NCI-H2029 (cell line): ENCODE measurements at regions not wholly inside any gene's neighbourhood (a gene's known extent, or its start where the extent isn't known, plus 50 kb on each side); places are given as distances from the start of the nearest gene placed in this dataset.
"Not testable (repeated sequence)": the region's sequence is repeated elsewhere in the genome, so short reads cannot be mapped to it uniquely, and the experiment has no call there.

Source experiments
- DNase-seq: peaks from one replicate; lab custom pipeline; 2025; lab: John Stamatoyannopoulos, UW

DNA sequence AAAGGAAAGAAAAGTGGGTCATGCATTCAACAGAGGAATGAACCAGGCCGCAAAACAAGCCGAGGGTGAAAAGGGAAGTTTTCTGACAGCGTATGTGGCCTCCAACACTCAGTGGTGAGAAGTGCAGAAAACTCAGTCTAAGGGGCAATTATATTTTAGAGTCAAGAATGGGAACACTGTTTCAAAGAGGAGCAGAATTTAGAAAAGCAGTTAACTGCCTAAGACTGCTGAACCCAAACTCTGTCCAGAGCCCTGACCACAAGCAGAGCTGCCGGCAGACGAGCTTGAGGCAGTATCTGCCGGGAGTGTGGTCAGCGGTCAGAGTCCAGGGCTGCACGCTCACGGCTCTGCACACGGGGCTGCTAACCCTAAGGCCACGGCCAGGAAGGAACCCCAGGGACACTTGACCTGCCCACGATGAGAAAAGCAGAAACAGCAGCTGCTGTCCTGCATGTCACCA lies 347.0 kb upstream of the ID2 start:
- no peak for DNase-seq

DNA sequence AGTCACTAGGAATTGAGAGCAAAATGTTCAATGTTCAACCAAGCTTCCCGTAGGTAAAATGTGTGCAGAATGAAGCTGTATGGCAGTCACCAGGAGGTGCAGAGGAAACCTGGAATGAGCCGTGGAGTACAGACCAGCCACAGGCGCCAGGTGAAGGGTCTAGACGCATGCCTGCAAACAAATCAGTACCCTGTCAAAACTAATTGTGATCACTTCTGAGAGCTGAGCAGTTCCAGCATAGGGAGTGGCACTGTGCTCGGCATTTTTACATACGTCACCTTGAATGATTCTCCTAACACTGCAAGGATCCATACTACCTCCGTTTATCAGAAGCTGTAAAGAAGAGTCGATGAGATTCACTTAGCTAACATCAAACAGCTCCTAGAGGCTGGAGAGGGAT lies 346.1 kb upstream of the ID2 start:
- no peak for DNase-seq

- DNase-seq = no peak
Observed at GRCh38 chr2:8337321-8337720, 344.5 kb upstream of the ID2 start.

GRCh38 chr2:8342407-8342806 lies 339.4 kb upstream of the ID2 start:
- no peak for DNase-seq

DNA sequence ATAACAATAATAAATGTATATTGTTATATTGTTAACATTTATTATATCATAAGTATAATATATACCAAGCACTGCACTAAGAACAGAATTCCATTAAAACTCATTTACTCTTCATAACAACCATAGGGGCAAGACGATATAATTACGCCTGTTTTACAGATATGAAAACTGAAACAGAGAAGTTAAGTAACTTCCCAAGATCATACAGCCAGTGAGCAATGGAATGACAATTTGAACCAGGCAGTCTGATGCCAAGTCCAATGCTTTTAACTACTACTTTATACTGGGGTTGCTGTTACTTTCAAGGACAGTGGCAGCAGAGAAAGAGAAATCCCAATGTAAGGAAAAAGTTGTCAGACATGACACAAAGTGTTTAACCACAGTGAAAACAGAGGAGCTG lies 338.8 kb upstream of the ID2 start:
- DNase-seq = no peak

DNA sequence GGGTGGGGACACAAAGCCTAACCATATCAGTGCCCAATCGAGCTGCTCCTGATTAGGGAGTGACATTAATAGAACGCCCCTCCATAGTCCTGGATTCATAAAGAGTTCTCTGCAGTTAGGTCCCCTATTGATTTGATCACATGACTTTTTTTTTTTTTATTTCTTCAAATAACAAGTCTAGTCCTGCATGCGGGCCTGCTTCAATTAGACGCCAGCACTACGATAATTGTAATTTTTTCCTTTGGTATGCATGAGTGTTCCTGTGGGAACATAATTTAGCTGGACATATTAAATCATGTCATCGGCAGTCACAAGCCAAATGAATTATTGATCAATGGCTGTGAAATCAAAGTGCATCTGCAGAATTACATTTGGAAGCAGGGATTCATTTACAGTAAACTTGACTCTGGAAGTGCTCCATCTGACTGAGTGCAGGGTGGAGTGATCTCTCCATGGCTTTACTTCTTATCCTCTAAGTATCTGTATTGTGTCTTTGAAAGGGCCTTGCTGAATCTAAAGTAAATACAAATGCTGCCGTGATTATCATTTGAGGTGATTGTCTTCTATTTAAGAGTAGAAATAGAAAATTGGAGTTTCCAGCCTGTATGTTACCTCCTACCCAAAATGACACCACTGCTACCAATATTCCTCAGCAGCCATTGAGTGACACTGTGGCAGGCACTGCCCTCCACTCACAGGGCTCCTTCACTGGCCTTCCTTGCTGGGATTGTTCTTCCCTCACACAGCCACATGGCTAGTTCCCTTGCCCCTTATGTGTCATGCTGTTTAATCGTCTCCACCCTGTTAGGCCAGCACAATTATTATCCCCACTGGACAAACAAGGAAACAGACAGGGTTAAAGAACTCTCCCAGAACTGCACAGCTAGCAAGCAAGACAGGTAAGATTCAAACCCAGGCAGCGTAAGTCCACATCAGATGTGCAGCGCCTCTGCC lies 337.4 kb upstream of the ID2 start:
- DNase-seq = no peak

DNA sequence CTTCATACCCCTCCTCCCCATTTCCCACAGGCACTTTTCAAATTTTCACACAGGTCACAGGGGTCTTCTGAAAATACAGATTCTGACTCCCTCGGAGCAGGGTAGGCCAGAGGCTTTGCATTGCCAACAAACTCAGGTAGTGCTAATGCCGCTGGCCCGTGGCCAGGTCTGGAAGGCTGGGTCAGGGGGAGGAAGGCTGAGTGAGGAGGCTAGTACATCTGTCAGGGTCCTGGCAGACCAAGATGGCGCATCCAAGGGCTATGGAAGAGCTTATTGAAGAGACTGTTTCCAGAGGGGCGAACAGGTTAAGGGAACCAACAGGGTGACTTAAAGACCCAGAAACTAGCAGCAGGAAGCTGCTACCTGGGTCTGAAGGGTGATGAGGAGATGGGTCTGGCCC lies 336.7 kb upstream of the ID2 start:
- no peak for DNase-seq

GRCh38 chr2:8346208-8346607 lies 335.6 kb upstream of the ID2 start:
- DNase-seq = no peak

- DNase-seq = no peak
Observed at GRCh38 chr2:8346706-8347430, 335.0 kb upstream of the ID2 start.

DNA sequence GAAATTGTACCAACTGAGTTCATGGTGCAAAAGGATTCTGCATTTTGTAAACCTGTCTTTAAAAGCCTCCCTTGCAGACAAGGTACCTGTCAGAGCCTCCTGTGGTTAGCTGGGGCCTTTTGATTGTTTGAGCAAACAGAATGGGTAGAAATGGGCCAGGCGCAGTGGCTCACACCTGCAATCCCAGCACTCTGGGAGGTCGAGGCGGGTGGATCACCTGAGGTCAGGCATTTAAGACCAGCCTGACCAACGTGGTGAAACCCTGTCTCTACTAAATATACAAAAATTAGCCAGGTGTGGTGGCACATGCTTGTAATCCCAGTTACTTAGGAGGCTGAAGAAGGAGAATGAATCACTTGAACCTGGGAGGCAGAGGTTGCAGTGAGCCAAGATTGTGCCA lies 332.9 kb upstream of the ID2 start:
- DNase-seq = not testable (repeated sequence)

DNA sequence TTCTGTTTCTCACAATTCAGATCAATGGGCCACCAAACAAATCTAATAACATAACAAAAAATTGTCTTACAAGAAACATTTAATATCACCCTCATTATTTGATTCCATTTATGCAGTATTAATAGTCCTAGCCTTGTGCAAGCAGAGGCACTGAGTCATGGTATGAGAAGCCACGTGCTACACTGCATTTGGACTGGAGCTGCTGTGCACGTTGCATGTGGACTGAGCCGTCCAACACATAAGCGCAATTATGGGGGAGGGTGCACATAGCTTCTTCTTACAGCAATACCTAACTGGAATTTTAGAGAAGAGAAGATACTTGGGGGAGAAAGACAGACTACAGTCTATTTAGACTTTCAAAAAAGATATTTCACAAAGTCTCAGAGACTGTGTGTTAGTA lies 329.6 kb upstream of the ID2 start:
- no peak for DNase-seq

DNA sequence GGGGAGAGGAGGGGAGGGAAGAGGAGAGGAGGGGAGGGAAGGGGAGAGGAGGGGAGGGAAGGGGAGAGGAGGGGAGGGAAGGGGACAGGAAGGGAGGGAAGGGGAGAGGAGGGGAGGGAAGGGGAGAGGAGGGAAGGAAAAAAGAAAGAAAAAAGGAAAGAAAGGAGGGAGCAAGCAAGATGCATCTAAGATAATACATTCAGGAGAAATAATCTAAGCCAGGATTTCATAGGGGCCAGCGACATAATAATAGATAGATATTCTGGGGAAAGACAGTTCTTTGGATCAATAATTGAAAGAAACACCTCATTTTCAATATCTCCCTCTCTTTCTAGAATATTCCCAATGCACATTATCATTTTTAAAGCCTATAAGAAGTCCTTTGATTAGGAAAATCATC lies 328.9 kb upstream of the ID2 start:
- no peak for DNase-seq

DNA sequence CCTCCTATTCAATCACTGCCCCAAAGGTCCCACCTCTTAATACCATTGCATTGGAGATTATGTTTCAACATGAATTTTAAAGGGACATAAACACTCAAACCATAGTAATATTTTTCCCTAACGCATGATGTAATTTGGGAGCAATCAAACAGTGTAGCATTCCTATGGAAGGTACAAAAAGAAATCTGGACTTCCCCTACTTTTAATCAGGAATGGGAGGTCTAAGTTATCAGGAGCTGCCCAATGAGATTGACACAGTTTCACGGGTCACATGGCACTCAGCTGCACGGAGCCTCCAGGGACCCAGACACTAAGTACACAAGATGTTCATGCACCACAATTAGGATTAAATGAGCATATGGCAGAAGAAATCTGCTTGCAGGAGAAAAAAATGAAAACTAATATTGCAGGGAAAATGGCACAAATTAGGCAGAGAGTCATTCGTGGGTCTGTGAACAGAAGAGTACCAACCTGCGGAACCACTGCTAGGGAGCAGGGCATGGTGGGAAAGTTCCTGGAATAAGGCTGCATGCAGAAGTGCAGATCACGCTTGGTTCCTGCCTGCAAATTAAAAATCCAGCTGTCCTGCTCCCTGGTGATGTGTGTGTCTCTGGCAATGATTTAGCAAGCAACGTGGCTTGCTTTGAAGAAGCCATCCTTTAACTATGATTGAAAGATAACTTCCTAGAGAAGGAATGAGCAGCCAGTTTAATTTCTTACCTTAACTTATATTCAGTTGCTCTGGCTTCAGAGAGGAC lies 326.6 kb upstream of the ID2 start:
- no peak for DNase-seq

DNA sequence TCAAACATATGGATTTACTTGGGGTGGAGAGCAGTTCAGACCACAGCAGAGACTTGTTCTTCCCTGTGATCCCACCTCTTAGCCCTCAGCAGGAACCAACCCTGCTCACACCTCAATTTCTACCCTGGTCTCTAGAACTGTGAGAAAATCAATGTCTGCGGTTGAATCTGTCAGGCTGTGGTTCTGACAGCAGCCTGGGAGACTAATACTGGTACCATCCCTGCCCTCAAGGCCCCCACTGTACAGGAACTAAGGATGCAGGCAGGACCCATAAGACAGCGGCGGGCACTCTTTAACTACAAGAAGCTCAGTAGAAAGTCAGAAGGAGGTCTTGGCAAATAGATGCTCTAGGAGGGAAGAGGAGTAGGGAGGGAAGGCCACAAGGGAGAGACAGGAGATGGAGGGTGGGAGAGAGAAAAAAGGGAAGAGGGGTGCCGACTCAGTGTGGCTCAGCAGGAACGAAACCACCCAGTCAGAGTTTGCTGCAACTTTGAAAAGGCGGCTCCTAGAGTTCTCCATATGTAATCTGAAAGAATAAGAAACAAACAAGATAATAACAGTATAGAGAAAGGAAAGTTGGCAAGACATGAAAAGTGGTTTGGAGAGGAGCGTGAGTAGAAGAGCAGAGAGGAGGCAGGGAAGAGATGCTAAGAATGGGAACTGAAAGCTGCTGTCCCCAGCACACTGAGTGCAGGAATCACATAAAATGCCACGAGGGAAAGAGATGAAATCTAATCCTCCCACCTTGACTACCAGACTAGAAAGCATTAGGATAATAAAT lies 323.9 kb upstream of the ID2 start:
- no peak for DNase-seq

DNA sequence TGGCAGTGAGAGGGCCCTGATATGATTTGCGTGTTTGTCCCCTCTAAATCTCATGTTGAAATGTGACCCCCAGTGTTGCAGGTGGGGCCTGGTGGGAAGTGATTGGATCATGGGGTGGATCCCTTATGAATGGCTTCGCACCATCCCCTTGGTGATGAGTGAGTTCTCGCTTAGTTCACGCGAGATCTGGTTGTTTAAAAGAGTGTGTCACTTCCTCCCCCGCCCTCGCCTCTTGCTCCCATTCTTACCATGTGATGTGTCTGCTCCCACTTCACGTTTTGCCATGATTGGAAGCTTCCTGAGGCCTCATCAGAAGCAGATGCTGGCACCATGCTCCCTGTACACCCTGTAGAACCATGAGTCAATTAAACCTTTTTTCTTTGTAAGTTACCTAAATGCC lies 319.9 kb upstream of the ID2 start:
- no peak for DNase-seq

GRCh38 chr2:8363161-8363560 lies 318.7 kb upstream of the ID2 start:
- no peak for DNase-seq

GRCh38 chr2:8364668-8365067 lies 317.2 kb upstream of the ID2 start:
- DNase-seq = no peak

GRCh38 chr2:8365331-8365910 lies 316.4 kb upstream of the ID2 start:
- DNase-seq = no peak

- no peak for DNase-seq
Observed at GRCh38 chr2:8367833-8368232, 314.0 kb upstream of the ID2 start.

DNA sequence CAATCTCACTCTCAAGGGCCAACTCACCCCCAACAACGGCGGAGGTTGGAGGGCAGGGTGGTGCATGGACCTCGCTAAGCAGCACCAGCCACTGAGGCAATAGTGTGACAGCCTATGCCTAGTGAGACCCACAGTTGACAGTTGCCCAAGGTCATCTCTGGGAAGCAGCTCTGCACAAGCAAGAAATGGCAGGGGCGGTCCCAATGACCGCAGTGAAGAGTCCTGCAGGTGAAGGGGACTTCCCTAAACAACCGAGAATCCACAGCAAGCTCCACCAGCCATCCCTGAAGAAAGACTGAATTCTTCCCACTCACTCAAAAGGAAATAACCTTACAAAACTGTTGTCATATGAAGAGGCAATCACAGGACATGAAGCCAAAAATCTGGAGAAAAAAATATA lies 313.4 kb upstream of the ID2 start:
- no peak for DNase-seq

DNA sequence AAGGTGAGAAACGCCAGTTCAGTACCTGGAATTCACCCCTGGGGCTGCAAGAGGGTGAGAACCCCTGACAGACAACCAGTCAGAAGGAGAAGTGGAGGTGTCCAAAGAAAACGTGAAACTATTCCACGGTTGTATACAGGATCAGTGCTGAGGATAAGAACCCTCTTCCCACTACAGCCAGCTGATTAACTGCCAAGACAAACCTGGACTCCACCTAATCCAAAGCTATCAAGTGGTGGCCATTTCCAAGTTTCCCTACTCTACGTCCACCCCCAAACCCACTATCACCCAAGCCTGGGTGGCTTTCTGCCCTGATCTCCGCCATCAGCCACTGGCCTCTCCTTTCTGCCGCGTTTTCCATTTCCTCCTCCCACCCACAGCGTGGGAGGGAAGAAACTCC lies 312.3 kb upstream of the ID2 start:
- DNase-seq = no peak
